ENCODE measurements at regions not wholly inside any gene's neighbourhood (a gene's known extent, or its start where the extent isn't known, plus 50 kb on each side); places are given as distances from the start of the nearest gene placed in this dataset.

GRCh38 chr20:63058696-63059335, 52.1 kb upstream of the BHLHE23 start:
- Histone ChIP-seq H3K9ac (ENCODE audit: insufficient read length, low read depth) (no peak overlapping the region), H3K27me3 (ENCODE audit: insufficient read depth, insufficient read length) (peaks cover 32% of the 10 kb centered on the region), H3K9me3 (ENCODE audit: insufficient read depth, low read length) (peaks cover 9% of the 10 kb centered on the region; the same call in 1 of the 2 replicates), H3K4me1 (ENCODE audit: insufficient read depth, insufficient read length) (peaks cover 25% of the 10 kb centered on the region), H3K4me3 (ENCODE audit: insufficient read length, low read depth) (no peak overlapping the region), H3K36me3 (ENCODE audit: insufficient read depth, insufficient read length, low read length) (no peaks in the 10 kb centered on the region)
- no peak for TF ChIP-seq SUZ12 (IDR thresholded peaks at IDR 0.05; ENCODE audit: extremely low read depth, insufficient read depth, insufficient read length)
- TF ChIP-seq YY1 (IDR thresholded peaks at IDR 0.05; ENCODE audit: insufficient read depth, insufficient read length), result no peak
- TF ChIP-seq ZNF274 (IDR thresholded peaks at IDR 0.05; ENCODE audit: low read depth, low read length), result no peak
- no peak for DNase-seq (ENCODE audit: low read depth, low spot score)

GRCh38 chr20:63057171-63058117, 50.7 kb upstream of the BHLHE23 start:
- Histone ChIP-seq H3K27me3 (ENCODE audit: insufficient read depth, insufficient read length) (peaks cover 32% of the 10 kb centered on the region), H3K4me3 (ENCODE audit: insufficient read length, low read depth) (no peak overlapping the region), H3K9ac (ENCODE audit: insufficient read length, low read depth) (no peak overlapping the region), H3K36me3 (ENCODE audit: insufficient read depth, insufficient read length, low read length) (no peaks in the 10 kb centered on the region), H3K4me1 (ENCODE audit: insufficient read depth, insufficient read length) (peaks cover 25% of the 10 kb centered on the region), H3K9me3 (ENCODE audit: insufficient read depth, low read length) (peaks cover 9% of the 10 kb centered on the region; the same call in 1 of the 2 replicates)
- no peak for DNase-seq (ENCODE audit: low read depth, low spot score)
- TF ChIP-seq ZNF274 (IDR thresholded peaks at IDR 0.05; ENCODE audit: low read depth, low read length) (no peak), YY1 (IDR thresholded peaks at IDR 0.05; ENCODE audit: insufficient read depth, insufficient read length) (no peak), SUZ12 (IDR thresholded peaks at IDR 0.05; ENCODE audit: extremely low read depth, insufficient read depth, insufficient read length) (no peak)

GRCh38 chr20:63056236-63057170, 49.7 kb upstream of the BHLHE23 start:
- peaks cover 27% of the 10 kb centered on the region for H3K27me3 ChIP-seq (ENCODE audit: insufficient read depth, insufficient read length)
- peaks cover 29% of the 10 kb centered on the region for H3K4me1 ChIP-seq (ENCODE audit: insufficient read depth, insufficient read length)
- H3K36me3 ChIP-seq (ENCODE audit: insufficient read depth, insufficient read length, low read length), result no peaks in the 10 kb centered on the region
- no peak overlapping the region for H3K4me3 ChIP-seq (ENCODE audit: insufficient read length, low read depth)
- no peak overlapping the region for H3K9ac ChIP-seq (ENCODE audit: insufficient read length, low read depth)
- TF ChIP-seq ZNF274 (IDR thresholded peaks at IDR 0.05; ENCODE audit: low read depth, low read length), result no peak
- no peak for TF ChIP-seq YY1 (IDR thresholded peaks at IDR 0.05; ENCODE audit: insufficient read depth, insufficient read length)
- TF ChIP-seq SUZ12 (IDR thresholded peaks at IDR 0.05; ENCODE audit: extremely low read depth, insufficient read depth, insufficient read length), result no peak
- peaks cover 5% of the 10 kb centered on the region; the same call in 1 of the 2 replicates for H3K9me3 ChIP-seq (ENCODE audit: insufficient read depth, low read length)
- no peak for DNase-seq (ENCODE audit: low read depth, low spot score)

Data from NT2/D1 (cell line).